ENCODE measurements at regions not wholly inside any gene's neighbourhood (a gene's known extent, or its start where the extent isn't known, plus 50 kb on each side); places are given as distances from the start of the nearest gene placed in this dataset.
"Not testable (repeated sequence)": the region's sequence is repeated elsewhere in the genome, so short reads cannot be mapped to it uniquely, and the experiment has no call there.

DNA sequence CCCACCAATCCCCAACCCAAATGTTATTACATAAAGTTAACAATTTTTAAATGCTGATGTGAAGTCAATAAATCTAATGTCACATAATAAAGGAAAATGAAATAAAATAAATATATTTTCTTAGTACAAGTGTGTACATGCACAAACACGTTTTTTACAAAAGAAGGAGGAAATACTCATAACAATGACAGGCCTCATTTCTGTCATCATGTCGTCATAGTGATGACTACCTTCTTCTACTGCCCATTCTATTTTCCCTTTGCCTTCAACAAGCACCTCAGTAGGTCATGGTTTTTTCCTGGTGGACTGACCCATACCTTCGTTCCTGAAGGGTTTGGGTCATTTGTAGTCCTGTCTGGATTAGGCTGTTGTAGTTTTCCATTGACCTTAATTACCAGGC is 185.3 kb upstream of the IPO5 start:
- Histone ChIP-seq H3K14ac (ENCODE audit: low read length) (no peak overlapping the region), H3K79me2 (ENCODE audit: control insufficient read depth, insufficient read depth, low read length, poor library complexity) (no peaks in the 10 kb centered on the region), H3K4me2 (ENCODE audit: low read length) (no peak overlapping the region), H2BK5ac (ENCODE audit: low read depth, low read length, poor library complexity) (no peak overlapping the region), H3K27ac (ENCODE audit: low read depth, low read length) (no peak overlapping the region), H2BK12ac (ENCODE audit: low read length) (no peak overlapping the region), H3K4me1 (ENCODE audit: control insufficient read depth in 1 of 2, insufficient read depth in 2 of 2, low read length in 2 of 2) (no peaks in the 10 kb centered on the region), H3K4ac (ENCODE audit: low read depth, low read length) (no peak overlapping the region), H4K12ac (ENCODE audit: low read depth, low read length) (no peak overlapping the region), H3K4me3 (ENCODE audit: low read depth, low read length) (no peak overlapping the region), H4K91ac (ENCODE audit: low read depth, low read length) (no peak overlapping the region), H3K79me1 (ENCODE audit: low read length) (no peaks in the 10 kb centered on the region), H3K23ac (ENCODE audit: low read length) (no peak overlapping the region), H2BK120ac (ENCODE audit: insufficient read depth, low read length, poor library complexity) (no peak overlapping the region), H2AK5ac (ENCODE audit: low read length) (no peak overlapping the region), H3K18ac (ENCODE audit: low read length) (no peak overlapping the region), H2AFZ (ENCODE audit: insufficient read depth, low read length, poor library complexity) (no peak overlapping the region), H3K27me3 (ENCODE audit: insufficient read depth, low read length) (no peaks in the 10 kb centered on the region), H3K9ac (ENCODE audit: low read length) (no peak overlapping the region), H3K9me3 (ENCODE audit: insufficient read depth, low read depth, low read length) (no peaks in the 10 kb centered on the region), H3K36me3 (ENCODE audit: control insufficient read depth in 1 of 2, insufficient read depth in 2 of 2, low read length in 2 of 2) (no peaks in the 10 kb centered on the region), H4K8ac (ENCODE audit: low read depth, low read length) (no peak overlapping the region)
- no CpG with 5 or more reads among the region's 3 CpGs for WGBS (ENCODE audit: extremely low coverage, insufficient coverage, insufficient read length)
- no peak for DNase-seq

DNA sequence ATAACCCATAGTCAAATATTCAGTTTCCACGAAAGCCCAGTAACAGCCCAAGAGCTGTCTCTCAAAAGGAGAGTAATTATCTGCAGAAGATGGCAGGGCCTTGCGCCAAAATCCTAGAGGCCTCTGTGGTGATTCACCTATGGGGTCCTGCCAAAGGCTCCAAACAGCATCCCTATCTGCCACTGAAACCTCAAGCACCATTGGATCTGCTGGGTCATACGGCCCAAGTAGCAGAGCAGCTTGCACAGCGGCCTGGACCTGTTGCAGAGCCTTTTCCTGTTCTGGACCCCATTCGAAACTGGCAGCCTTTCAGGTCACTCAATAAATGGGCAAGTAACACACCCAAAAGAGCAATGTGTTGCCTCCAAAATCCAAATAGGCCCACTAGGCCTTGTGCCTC is 183.2 kb upstream of the IPO5 start:
- not testable (repeated sequence) for H3K27me3 ChIP-seq (ENCODE audit: insufficient read depth, low read length); H2AK5ac ChIP-seq (ENCODE audit: low read length); H3K79me2 ChIP-seq (ENCODE audit: control insufficient read depth, insufficient read depth, low read length, poor library complexity); H2BK5ac ChIP-seq (ENCODE audit: low read depth, low read length, poor library complexity); H3K27ac ChIP-seq (ENCODE audit: low read depth, low read length); H2AFZ ChIP-seq (ENCODE audit: insufficient read depth, low read length, poor library complexity); H3K4ac ChIP-seq (ENCODE audit: low read depth, low read length); H3K4me1 ChIP-seq (ENCODE audit: control insufficient read depth in 1 of 2, insufficient read depth in 2 of 2, low read length in 2 of 2); DNase-seq; H3K9ac ChIP-seq (ENCODE audit: low read length); H3K4me3 ChIP-seq (ENCODE audit: low read depth, low read length); H4K91ac ChIP-seq (ENCODE audit: low read depth, low read length); H3K9me3 ChIP-seq (ENCODE audit: insufficient read depth, low read depth, low read length); H2BK12ac ChIP-seq (ENCODE audit: low read length); H3K4me2 ChIP-seq (ENCODE audit: low read length); H3K36me3 ChIP-seq (ENCODE audit: control insufficient read depth in 1 of 2, insufficient read depth in 2 of 2, low read length in 2 of 2); H3K79me1 ChIP-seq (ENCODE audit: low read length); H3K23ac ChIP-seq (ENCODE audit: low read length); H2BK120ac ChIP-seq (ENCODE audit: insufficient read depth, low read length, poor library complexity); H3K18ac ChIP-seq (ENCODE audit: low read length); H3K14ac ChIP-seq (ENCODE audit: low read length); H4K8ac ChIP-seq (ENCODE audit: low read depth, low read length); H4K12ac ChIP-seq (ENCODE audit: low read depth, low read length)
- no CpG with 5 or more reads among the region's 5 CpGs for WGBS (ENCODE audit: extremely low coverage, insufficient coverage, insufficient read length)

GRCh38 chr13:97772466-97772865 is 181.0 kb upstream of the IPO5 start:
- not testable (repeated sequence) for H4K8ac ChIP-seq (ENCODE audit: low read depth, low read length); H3K27ac ChIP-seq (ENCODE audit: low read depth, low read length); DNase-seq; H3K14ac ChIP-seq (ENCODE audit: low read length); H3K4me2 ChIP-seq (ENCODE audit: low read length); H2AK5ac ChIP-seq (ENCODE audit: low read length); H3K36me3 ChIP-seq (ENCODE audit: control insufficient read depth in 1 of 2, insufficient read depth in 2 of 2, low read length in 2 of 2); H3K23ac ChIP-seq (ENCODE audit: low read length); H3K79me1 ChIP-seq (ENCODE audit: low read length); H3K4me3 ChIP-seq (ENCODE audit: low read depth, low read length); H2BK120ac ChIP-seq (ENCODE audit: insufficient read depth, low read length, poor library complexity); H3K79me2 ChIP-seq (ENCODE audit: control insufficient read depth, insufficient read depth, low read length, poor library complexity); H3K18ac ChIP-seq (ENCODE audit: low read length); H3K4me1 ChIP-seq (ENCODE audit: control insufficient read depth in 1 of 2, insufficient read depth in 2 of 2, low read length in 2 of 2); H4K12ac ChIP-seq (ENCODE audit: low read depth, low read length); H3K4ac ChIP-seq (ENCODE audit: low read depth, low read length); H4K91ac ChIP-seq (ENCODE audit: low read depth, low read length); H2BK5ac ChIP-seq (ENCODE audit: low read depth, low read length, poor library complexity); H3K27me3 ChIP-seq (ENCODE audit: insufficient read depth, low read length); H2BK12ac ChIP-seq (ENCODE audit: low read length); H3K9me3 ChIP-seq (ENCODE audit: insufficient read depth, low read depth, low read length); H2AFZ ChIP-seq (ENCODE audit: insufficient read depth, low read length, poor library complexity); H3K9ac ChIP-seq (ENCODE audit: low read length)

DNA sequence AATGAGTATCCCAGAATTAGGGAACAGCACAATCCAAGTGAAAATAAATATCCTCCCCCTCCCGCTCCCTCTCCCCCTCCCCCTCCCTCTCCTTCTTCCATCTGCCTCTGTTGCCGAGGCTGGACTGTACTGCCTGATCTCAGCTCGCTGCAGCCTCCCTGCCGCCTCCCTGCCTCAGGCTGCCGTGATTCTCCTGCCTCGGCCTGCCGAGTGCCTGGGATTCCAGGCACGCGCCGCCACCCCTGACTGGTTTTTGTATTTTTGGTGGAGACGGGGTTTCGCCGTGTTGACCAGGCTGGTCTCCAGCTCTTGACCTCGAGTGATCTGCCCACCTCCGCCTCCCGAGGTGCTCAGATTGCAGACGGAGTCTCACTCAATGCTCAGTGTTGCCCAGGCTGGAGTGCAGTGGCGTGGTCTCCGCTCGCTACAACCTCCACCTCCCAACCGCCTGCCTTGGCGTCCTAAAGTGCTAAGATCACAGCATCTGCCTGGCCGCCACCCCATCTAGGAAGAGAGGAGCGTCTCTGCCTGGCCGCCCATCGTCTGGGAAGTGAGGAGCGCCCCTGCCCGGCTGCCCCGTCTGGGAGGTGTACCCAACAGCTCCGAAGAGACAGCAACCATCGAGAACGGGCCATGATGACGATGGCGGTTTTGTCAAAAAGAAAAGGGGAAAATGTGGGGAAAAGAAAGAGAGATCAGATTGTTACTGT is 178.9 kb upstream of the IPO5 start:
- H2AFZ ChIP-seq (ENCODE audit: insufficient read depth, low read length, poor library complexity), result not testable (repeated sequence)

More for the DNA sequence above, 178.9 kb upstream of the IPO5 start:
- not testable (repeated sequence) for H3K4ac ChIP-seq (ENCODE audit: low read depth, low read length); H3K23ac ChIP-seq (ENCODE audit: low read length); H2BK120ac ChIP-seq (ENCODE audit: insufficient read depth, low read length, poor library complexity); H3K79me2 ChIP-seq (ENCODE audit: control insufficient read depth, insufficient read depth, low read length, poor library complexity); H2AK5ac ChIP-seq (ENCODE audit: low read length); H3K14ac ChIP-seq (ENCODE audit: low read length); H4K12ac ChIP-seq (ENCODE audit: low read depth, low read length); H3K27me3 ChIP-seq (ENCODE audit: insufficient read depth, low read length); H3K18ac ChIP-seq (ENCODE audit: low read length); DNase-seq; H4K91ac ChIP-seq (ENCODE audit: low read depth, low read length); H3K27ac ChIP-seq (ENCODE audit: low read depth, low read length); H3K4me1 ChIP-seq (ENCODE audit: control insufficient read depth in 1 of 2, insufficient read depth in 2 of 2, low read length in 2 of 2); H4K8ac ChIP-seq (ENCODE audit: low read depth, low read length); H2BK12ac ChIP-seq (ENCODE audit: low read length); H3K9me3 ChIP-seq (ENCODE audit: insufficient read depth, low read depth, low read length); H3K79me1 ChIP-seq (ENCODE audit: low read length); H2BK5ac ChIP-seq (ENCODE audit: low read depth, low read length, poor library complexity); H3K4me2 ChIP-seq (ENCODE audit: low read length); H3K36me3 ChIP-seq (ENCODE audit: control insufficient read depth in 1 of 2, insufficient read depth in 2 of 2, low read length in 2 of 2); H3K9ac ChIP-seq (ENCODE audit: low read length)
- no CpG with 5 or more reads among the region's 34 CpGs for WGBS (ENCODE audit: extremely low coverage, insufficient coverage, insufficient read length)
- peak overlapping the region; percentile 47 for H3K4me3 ChIP-seq (ENCODE audit: low read depth, low read length)
